Uterus (tissue), 2 donors: ENCODE measurements at regions not wholly inside any gene's neighbourhood (a gene's known extent, or its start where the extent isn't known, plus 50 kb on each side); places are given as distances from the start of the nearest gene placed in this dataset.

Source experiments
- CTCF ChIP-seq, 4 experiments: fragments of 200-600 bp in 2 of 4; fragments of 450-650 bp in 2 of 4; sonication (generic) in 2 of 4; IDR thresholded peaks; one replicate each; pipeline ENCODE4 v1.5.1; 2016 to 2019; ENCODE audit warnings: antibody characterized with exemption in 4 of 4, mild to moderate bottlenecking in 2 of 4, moderate library complexity in 1 of 4
- POLR2A ChIP-seq, 2 donors: fragments of 450-650 bp; IDR thresholded peaks; one replicate each; pipeline ENCODE4 v1.6.1; 2016; ENCODE audit warnings: antibody characterized with exemption in 2 of 2, mild to moderate bottlenecking in 1 of 2, moderate library complexity in 1 of 2

GRCh38 chr3:148460686-148461085 lies 237.0 kb upstream of the AGTR1 start:
- no peak for TF ChIP-seq CTCF (IDR thresholded peaks at IDR 0.05)
- no peak for TF ChIP-seq POLR2A (IDR thresholded peaks at IDR 0.05)
